C4-2B (cell line): ENCODE measurements at regions not wholly inside any gene's neighbourhood (a gene's known extent, or its start where the extent isn't known, plus 50 kb on each side); places are given as distances from the start of the nearest gene placed in this dataset.

Experiments used
- CTCF ChIP-seq: fragments of 450-650 bp; conservative IDR thresholded peaks from 2 replicates; pipeline ENCODE4 v1.5.1; 2017; ENCODE audit warnings: mild to moderate bottlenecking
- ZFX ChIP-seq: fragments of 450-650 bp; IDR thresholded peaks from 2 replicates; pipeline ENCODE4 v1.6.1; 2017

GRCh38 chr9:135230386-135230765 lies 142.9 kb downstream of the OLFM1 start:
- no peak for TF ChIP-seq CTCF
- TF ChIP-seq ZFX, result no peak
